Endothelial cell of umbilical vein (primary cell): ENCODE measurements at regions not wholly inside any gene's neighbourhood (a gene's known extent, or its start where the extent isn't known, plus 50 kb on each side); places are given as distances from the start of the nearest gene placed in this dataset.

Source experiments
- BruUV-seq: library from RNA; stranded (reverse); fragments of 400-500 nt; replicated peaks from 2 replicates; lab custom pipeline; 2021; lab: Mats Ljungman, UMichigan
- CTCF ChIA-PET: fragments of 300-600, 350-600 bp; sonication (Branson Sonifier 250); formaldehyde crosslinking; loops from one replicate; lab custom pipeline; 2021; ENCODE audit warnings: antibody characterized with exemption, inconsistent platforms; lab: Charles Lee
- POLR2A ChIA-PET: fragments of 300-600, 350-600 bp; sonication (Branson Sonifier 250); formaldehyde crosslinking; loops from one replicate; lab custom pipeline; 2021; ENCODE audit warnings: antibody characterized with exemption, inconsistent platforms; lab: Charles Lee
- DNase-seq: peaks from one replicate; pipeline ENCODE4 v3.0.0-alpha.2; 2011; ENCODE audit warnings: low read depth, low spot score
- FAIRE-seq: peaks from 2 replicates; lab custom pipeline; 2011; peaks lifted over from hg19 to GRCh38; lab: Jason Lieb, UNC
- H2AFZ ChIP-seq: 2 replicates; pipeline ENCODE4 v1.6.0; 2012; ENCODE audit warnings: low read depth, low read length, control low read depth, inconsistent platforms
- H3K27ac ChIP-seq: 2 replicates; pipeline ENCODE4 v1.5.1; 2011; ENCODE audit warnings: low read depth, mild to moderate bottlenecking, control low read depth, low read length, moderate library complexity; ENCODE audit not compliant: insufficient read depth
- H3K27me3 ChIP-seq, 2 experiments: 2 replicates each; pipeline versions ENCODE4 v1.6.0 to v1.6.1; 2011; ENCODE audit warnings: low read length in 2 of 2, mixed read lengths in 1 of 2; ENCODE audit not compliant: control insufficient read depth in 2 of 2, insufficient read depth in 2 of 2
- H3K36me3 ChIP-seq, 2 experiments: 2 replicates in 1 of 2; 3 replicates in 1 of 2; pipeline ENCODE4 v1.5.1; 2011; ENCODE audit warnings: low read length in 2 of 2, mild to moderate bottlenecking in 1 of 2, moderate library complexity in 1 of 2; ENCODE audit not compliant: control insufficient read depth in 2 of 2, insufficient read depth in 2 of 2; ENCODE audit errors: extremely low read depth in 1 of 2
- H3K4me1 ChIP-seq: 3 replicates; pipeline ENCODE4 v1.5.1; 2011; ENCODE audit warnings: mild to moderate bottlenecking, low read length; ENCODE audit not compliant: control insufficient read depth, insufficient read depth; ENCODE audit errors: extremely low read depth
- H3K4me2 ChIP-seq: 2 replicates; pipeline ENCODE4 v1.6.1; 2011; ENCODE audit warnings: low read length, control low read depth, mixed read lengths; ENCODE audit not compliant: insufficient read depth
- H3K4me3 ChIP-seq, 3 experiments: fragments of 200-600 bp in 1 of 3; sonication (generic), shearing (Covaris generic) in 1 of 3; replicated peaks in 1 of 3; 2 replicates each; pipeline ENCODE4 v1.5.1; 2011 to 2016; ENCODE audit warnings: control low read depth in 3 of 3, low read length in 3 of 3, mild to moderate bottlenecking in 2 of 3, inconsistent platforms in 1 of 3, low read depth in 1 of 3, moderate library complexity in 1 of 3; ENCODE audit not compliant: insufficient read depth in 1 of 3
- H3K79me2 ChIP-seq: 2 replicates; pipeline ENCODE4 v1.6.0; 2012; ENCODE audit warnings: low read length, inconsistent platforms; ENCODE audit not compliant: control insufficient read depth, insufficient read depth
- H3K9ac ChIP-seq: replicated peaks from 2 replicates; pipeline ENCODE3; 2011; ENCODE audit warnings: low read length, control low read depth; ENCODE audit not compliant: insufficient read depth; ENCODE audit errors: extremely low read depth
- H3K9me1 ChIP-seq: replicated peaks from 3 replicates; pipeline ENCODE4 v1.6.0; 2011; ENCODE audit warnings: mild to moderate bottlenecking, low read length; ENCODE audit not compliant: control insufficient read depth, insufficient read depth; ENCODE audit errors: extremely low read depth
- H3K9me3 ChIP-seq: replicated peaks from 2 replicates; pipeline ENCODE4 v1.5.1; 2012; ENCODE audit warnings: low read length, inconsistent platforms; ENCODE audit not compliant: control insufficient read depth, insufficient read depth
- H4K20me1 ChIP-seq: replicated peaks from 2 replicates; pipeline ENCODE3; 2011; ENCODE audit warnings: mild to moderate bottlenecking, low read length; ENCODE audit not compliant: control insufficient read depth, insufficient read depth; ENCODE audit errors: extremely low read depth
- EZH2 ChIP-seq: IDR thresholded peaks from 2 replicates; pipeline ENCODE4 v1.6.1; 2012; ENCODE audit warnings: borderline replicate concordance, low read depth, mild to moderate bottlenecking, moderate library complexity, low read length, inconsistent platforms; ENCODE audit not compliant: severe bottlenecking
- FOS ChIP-seq: IDR thresholded peaks from 2 replicates; pipeline ENCODE4 v1.6.1; 2011; ENCODE audit warnings: mild to moderate bottlenecking, low read length, moderate library complexity, borderline replicate concordance; ENCODE audit not compliant: insufficient read depth
- GATA2 ChIP-seq: IDR thresholded peaks from 2 replicates; pipeline ENCODE4 v1.7.0; 2011; ENCODE audit warnings: low read depth, mild to moderate bottlenecking, moderate library complexity, mixed read lengths, low read length; ENCODE audit not compliant: insufficient read length, insufficient read depth
- JUN ChIP-seq: IDR thresholded peaks from 2 replicates; pipeline ENCODE4 v1.6.1; 2011; ENCODE audit warnings: borderline replicate concordance, low read depth; ENCODE audit not compliant: insufficient read length, insufficient read depth
- MAX ChIP-seq: IDR thresholded peaks from 2 replicates; pipeline ENCODE4 v1.6.1; 2011; ENCODE audit not compliant: insufficient read depth, insufficient read length
- MYC ChIP-seq: IDR thresholded peaks from one replicate; pipeline ENCODE4 v1.6.1; 2011; ENCODE audit warnings: mild to moderate bottlenecking, low read depth, low read length
- POLR2A ChIP-seq: IDR thresholded peaks from 2 replicates; pipeline ENCODE4 v1.6.1; 2012; ENCODE audit warnings: low read depth, mild to moderate bottlenecking, control low read depth, low read length
- POLR2AphosphoS5 ChIP-seq: IDR thresholded peaks from 2 replicates; pipeline ENCODE4 v1.6.1; 2012; ENCODE audit warnings: low read depth, mild to moderate bottlenecking, control low read depth, low read length, moderate library complexity; ENCODE audit not compliant: insufficient read depth
- dilution Hi-C: fragments of 300-500 bp; cut with MboI; formaldehyde crosslinking; loops from one replicate; pipeline ENCODE4 v1.15.0; 2019; ENCODE audit warnings: low sequenced_read_pairs; ENCODE audit not compliant: extremely low pct_ligation_motif_present
- intact Hi-C: fragments of 100-400 bp; cut with micrococcal nuclease; formaldehyde crosslinking; loops from one replicate; pipeline ENCODE4 v1.10.0; 2022
- TF ChIP-seq, protein P1 (sequence below), 2 donors: IDR thresholded peaks; 1 replicate in 1 of 2; 2 replicates in 1 of 2; pipeline ENCODE4 v1.5.1; 2011; ENCODE audit warnings: low read length in 2 of 2, mild to moderate bottlenecking in 2 of 2, moderate library complexity in 2 of 2, control low read depth in 1 of 2, inconsistent platforms in 1 of 2, low read depth in 1 of 2; ENCODE audit not compliant: insufficient read depth in 1 of 2; ENCODE audit errors: extremely low read depth in 1 of 2

DNA sequence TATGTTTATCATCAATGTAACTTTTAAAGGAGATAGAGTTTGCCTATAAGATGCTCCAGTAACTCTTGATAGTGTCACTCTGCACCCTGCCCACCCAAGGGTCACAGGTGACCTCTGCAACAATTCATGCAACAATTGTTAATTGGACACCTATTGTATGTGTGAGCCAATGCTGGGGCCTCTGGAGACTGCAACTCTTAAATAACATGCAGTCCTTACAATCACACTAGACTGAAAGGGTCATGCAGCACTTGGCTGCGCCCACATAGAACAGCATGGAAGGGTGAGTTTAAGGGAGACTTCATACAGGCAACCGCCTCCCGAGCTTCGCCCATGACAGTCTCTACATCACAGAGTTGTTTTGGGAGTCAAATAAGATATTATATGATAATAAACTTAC lies 137.1 kb upstream of the TWIST2 start:
- Histone ChIP-seq H3K36me3 (no peaks in the 10 kb centered on the region), H3K9me1 (no peaks in the 10 kb centered on the region), H4K20me1 (no peaks in the 10 kb centered on the region), H3K4me1 (no peaks in the 10 kb centered on the region), H3K27me3 (no peaks in the 10 kb centered on the region), H3K27ac (no peak overlapping the region), H3K4me3 (no peak overlapping the region), H3K9ac (no peak overlapping the region), H2AFZ (no peak overlapping the region), H3K79me2 (no peaks in the 10 kb centered on the region), H3K9me3 (no peaks in the 10 kb centered on the region), H3K4me2 (no peak overlapping the region)
- POLR2A ChIA-PET, result no interaction called here
- FAIRE-seq (no peak), DNase-seq (no peak)
- CTCF ChIA-PET, result no interaction called here
- TF ChIP-seq, protein P1, sequence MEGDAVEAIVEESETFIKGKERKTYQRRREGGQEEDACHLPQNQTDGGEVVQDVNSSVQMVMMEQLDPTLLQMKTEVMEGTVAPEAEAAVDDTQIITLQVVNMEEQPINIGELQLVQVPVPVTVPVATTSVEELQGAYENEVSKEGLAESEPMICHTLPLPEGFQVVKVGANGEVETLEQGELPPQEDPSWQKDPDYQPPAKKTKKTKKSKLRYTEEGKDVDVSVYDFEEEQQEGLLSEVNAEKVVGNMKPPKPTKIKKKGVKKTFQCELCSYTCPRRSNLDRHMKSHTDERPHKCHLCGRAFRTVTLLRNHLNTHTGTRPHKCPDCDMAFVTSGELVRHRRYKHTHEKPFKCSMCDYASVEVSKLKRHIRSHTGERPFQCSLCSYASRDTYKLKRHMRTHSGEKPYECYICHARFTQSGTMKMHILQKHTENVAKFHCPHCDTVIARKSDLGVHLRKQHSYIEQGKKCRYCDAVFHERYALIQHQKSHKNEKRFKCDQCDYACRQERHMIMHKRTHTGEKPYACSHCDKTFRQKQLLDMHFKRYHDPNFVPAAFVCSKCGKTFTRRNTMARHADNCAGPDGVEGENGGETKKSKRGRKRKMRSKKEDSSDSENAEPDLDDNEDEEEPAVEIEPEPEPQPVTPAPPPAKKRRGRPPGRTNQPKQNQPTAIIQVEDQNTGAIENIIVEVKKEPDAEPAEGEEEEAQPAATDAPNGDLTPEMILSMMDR (IDR thresholded peaks at IDR 0.05; ENCODE audit: extremely low read depth in 1 of 2, insufficient read depth in 1 of 2, low read depth in 1 of 2, low read length in 2 of 2), result no peak
- TF ChIP-seq EZH2 (no peak), FOS (no peak), MAX (no peak), JUN (no peak), POLR2AphosphoS5 (no peak), MYC (no peak), GATA2 (no peak), POLR2A (no peak)
- no TSS peak for BruUV-seq
- intact Hi-C loops, result no loop called here
- dilution Hi-C loops, result no loop called here
